Limb (tissue), 2 donors: ENCODE measurements at regions not wholly inside any gene's neighbourhood (a gene's known extent, or its start where the extent isn't known, plus 50 kb on each side); places are given as distances from the start of the nearest gene placed in this dataset.
"Not testable (repeated sequence)": the region's sequence is repeated elsewhere in the genome, so short reads cannot be mapped to it uniquely, and the experiment has no call there.

Experiments used
- DNase-seq, 2 donors: peaks; one replicate each; pipeline ENCODE4 v3.0.0-alpha.2; 2016; ENCODE audit errors: extremely low spot score in 2 of 2

DNA sequence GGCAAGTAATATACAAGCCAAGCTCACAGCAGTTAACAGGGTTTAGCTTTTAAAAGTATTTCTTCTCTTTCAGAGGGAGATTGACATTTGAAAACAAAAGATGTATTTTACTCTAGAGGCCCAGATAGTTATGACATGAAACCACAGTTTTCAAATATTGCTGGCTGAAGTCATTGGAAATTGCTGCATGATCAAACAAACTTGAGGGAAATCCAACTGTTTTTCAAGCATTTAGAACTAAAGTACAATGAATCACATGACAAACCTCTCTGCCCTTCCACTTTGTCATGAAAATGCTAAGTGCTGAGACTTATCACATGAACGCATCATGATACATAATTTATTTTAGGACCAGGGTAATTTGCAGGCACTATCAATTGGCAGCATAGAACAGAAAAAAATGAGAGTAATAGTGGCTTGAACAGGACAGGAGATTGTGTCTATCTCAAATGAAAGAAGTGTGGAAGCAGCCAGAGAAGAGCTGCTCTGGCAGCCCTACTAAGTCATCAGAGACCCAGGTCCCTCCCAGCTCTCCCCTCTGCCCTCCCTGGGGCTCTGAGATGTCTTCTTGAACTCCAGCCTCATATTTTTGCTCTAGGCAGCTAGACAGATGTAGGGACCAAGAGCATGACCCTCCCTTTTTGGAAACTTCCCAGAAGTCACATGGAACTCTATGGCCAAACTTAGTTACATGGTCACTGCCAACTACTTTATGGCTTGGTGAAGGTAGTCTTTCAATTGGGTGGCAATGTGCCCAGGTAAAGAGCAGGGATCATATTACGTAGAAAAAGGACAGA is 90.1 kb upstream of the PELI2 start:
- DNase-seq = no peak

DNA sequence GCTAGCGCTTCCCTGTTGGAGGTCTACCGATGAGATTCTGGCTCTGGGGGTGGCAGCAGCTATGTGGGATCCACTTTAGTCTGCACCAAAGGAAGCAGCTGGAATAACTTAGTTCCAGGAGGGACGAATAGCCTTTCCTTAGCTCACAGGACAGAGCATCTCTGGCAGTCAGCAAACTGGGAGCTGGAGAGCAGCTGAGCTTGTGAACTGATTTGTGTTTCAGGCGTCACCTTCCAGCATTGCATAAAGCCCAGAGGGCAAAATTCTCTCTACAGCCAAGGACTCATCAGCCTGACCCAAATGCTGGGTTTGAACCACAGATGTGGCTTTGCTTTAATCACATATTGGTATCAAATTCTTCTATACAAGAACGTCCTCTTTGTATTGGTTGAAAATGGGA is 81.9 kb upstream of the PELI2 start:
- DNase-seq = no peak

DNA sequence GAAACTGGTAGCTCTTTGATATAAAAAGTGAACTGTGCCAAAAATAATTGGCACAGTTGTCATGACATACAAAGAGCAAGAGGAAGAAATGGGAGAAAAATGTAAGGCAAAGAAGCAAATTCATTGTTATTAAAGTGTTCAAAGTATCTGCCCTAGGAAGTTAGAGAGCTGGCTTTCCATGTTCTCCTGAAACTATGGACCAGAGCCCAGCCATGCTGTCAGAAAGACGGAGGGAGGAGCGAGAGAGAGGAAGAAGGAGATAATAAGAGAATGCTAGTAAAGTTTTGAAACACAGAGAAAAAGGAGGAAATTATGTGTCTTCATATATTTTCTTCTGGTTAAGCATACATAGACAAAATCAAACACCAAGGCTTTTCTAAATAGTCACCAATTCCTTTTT is 78.1 kb upstream of the PELI2 start:
- no peak for DNase-seq

DNA sequence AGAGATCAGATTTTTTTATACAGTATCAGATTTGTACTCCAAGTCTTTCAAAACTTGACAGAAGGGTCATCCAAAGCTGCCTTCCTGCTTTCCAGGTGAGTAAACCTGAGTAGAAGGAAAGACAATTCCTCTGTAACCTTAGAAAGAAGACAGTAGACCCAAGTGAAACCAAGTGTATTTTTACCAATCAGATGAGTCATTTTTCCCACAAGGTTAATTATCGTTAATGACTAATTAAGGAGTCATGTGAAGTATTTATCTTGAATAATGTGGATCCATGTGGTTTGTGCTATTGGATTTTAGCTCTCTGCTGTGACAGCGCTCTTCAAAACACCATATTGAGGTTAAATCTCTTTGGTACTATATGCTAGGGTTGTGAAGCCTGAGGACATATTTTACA is 74.0 kb upstream of the PELI2 start:
- no peak for DNase-seq

DNA sequence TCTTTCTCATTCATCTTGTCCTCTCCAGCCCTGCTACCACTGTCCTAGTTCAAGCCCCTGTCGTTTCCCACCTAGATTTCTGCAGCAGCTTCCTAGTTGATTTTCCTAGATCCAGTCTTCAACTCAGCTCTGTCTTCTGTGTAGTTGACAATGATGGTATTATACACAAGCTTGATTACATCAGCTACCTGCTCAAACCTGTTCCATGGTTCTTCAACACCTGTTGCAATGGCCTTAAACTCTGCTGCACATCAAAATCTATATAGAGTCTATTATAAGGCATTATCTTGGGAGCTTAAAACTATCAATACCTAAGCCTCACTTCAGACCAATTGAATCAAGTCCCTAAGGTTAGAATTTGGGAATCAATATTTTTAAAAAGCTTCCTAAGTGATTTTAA is 71.7 kb upstream of the PELI2 start:
- DNase-seq = no peak

DNA sequence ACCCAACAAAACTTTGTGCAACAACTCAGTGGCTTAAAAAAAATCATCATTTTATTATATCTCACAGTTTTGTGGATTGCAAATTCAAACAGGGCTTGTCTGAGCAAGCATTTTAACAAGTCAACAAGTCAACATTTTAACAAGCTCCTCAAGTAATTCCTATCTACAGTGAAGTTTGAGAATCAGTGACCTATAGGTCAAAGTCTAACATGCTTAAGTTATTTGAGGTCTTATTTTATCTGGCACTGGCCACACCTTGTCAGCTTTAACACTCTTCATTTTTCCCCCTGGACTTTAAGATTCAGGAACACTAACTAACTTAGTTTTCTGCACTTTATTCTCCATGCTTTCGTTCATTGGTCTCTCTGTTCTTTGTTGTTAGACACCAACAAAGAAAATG is 71.2 kb upstream of the PELI2 start:
- no peak for DNase-seq

DNA sequence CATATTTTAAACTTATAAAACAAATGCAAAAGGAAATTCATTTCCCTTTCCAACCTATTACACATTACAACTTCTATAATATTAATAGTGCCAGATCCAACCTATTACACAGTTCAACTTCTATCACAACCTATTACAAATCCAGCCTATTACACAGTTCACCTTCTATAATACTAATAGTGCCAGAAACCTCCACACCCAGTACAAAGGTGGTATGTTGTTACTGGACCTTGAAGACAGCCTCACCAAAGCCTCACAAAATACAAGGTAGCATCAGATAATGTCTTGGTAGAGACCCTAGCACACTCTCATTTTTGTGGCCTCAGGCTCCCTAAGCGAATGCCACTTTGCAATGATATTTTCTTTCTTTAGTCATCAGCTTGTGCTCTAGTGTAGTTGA is 68.7 kb upstream of the PELI2 start:
- DNase-seq = no peak

DNA sequence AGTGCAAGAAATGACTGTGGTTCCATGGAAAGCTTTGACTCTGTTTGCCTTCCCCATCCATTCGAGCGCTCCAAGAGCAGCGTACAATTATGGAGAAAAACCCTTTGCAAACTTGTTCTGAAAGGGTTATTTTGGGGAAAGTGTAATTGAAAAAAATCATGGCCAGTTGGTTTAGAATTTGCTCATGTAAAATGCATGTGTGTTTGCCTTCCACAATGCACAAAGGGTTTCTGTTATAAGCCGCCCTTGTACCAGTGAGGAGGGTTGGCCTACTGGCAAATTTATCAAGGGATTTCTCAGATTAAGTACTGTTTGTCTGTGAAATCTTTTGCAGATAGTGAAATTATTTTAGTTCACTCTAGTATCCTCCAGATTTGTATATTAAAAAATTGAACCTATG is 62.7 kb upstream of the PELI2 start:
- no peak for DNase-seq

DNA sequence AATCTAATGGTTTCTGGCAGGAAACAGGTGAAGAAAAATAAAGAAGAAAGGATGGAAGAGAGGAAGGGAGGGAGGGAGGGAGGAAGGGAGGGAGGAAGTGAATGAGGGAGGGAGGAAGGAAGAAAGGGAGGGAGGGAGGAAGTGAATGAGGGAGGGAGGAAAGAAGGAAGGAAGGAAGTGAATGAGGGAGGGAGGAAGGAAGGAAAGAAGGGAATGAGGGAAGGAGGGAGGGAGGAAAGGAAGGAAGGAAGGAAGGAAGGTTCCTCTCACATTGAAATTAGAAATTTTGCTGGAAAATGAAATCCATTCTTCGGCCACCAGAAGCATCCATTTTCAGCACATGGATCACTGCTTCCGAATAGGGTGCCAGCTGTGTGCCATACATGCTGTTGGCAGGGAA is 62.2 kb upstream of the PELI2 start:
- no peak for DNase-seq

DNA sequence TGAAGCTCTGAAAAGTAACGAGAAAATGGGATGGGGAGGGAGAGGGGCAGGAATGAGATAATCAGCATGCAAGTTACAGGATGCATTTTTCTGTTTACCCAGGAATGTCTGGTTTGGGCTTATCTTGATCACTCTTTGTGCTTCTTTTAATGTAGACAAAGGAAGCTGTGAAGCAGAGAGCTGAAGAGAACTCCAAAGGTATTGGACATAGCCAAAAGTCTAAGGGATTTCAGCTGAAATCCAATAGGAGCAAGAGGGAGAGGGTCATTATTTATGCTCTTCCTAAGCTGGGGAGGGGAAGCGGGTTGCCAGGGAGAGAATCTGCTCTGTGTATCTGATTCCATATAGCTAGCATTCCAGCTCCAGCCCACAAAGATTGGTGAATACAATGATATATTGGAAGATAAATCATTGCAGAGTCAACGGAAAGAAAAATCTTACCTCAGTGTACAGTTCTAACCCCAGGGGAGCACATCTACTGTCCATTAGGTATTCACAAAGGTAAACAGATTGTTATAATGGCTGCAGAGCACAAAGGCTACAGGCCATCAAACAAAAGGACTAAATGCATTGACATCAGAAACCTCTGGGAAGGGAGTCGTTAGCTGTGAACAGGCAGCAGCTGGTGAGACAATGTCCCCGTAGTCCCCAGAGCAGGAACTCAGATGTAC is 61.0 kb upstream of the PELI2 start:
- no peak for DNase-seq

DNA sequence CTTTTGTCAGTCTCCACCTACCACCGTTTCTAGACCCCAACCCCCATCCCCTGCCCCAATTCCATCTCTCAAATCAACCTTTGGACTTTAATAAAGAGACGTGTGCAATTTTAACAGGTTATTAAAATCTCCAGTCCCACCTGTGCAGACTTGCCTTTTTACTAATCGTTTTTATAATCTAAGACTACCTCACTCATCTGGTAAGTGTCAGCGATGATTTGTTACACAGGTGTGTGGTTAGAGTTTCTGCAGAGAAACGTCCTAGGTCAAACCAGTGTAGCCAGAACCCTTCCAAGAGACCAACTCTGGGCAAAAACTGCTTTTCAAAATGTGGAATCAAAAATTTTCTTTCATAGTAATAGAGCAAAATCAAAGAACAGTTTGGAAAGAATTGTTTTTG is 60.4 kb upstream of the PELI2 start:
- no peak for DNase-seq

DNA sequence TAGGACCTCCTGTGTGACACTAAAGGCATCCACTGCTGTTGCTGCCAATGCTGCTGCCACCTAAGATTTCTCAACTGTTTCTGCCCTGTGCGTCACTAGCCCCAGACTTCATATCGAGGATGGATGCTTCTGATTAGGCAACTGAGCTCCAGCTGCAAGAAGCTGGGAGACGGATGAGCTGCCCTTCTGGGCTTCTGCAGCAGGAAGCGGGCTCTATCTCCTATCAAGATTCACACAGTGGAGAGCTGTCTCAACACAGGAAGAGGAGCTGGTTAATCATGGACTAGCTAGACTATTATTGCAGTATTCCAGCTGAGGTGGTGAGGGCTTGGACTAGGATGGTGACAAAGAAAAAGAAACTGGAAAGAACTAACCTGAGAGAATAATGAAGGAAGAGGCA is 59.2 kb upstream of the PELI2 start:
- no peak for DNase-seq

DNA sequence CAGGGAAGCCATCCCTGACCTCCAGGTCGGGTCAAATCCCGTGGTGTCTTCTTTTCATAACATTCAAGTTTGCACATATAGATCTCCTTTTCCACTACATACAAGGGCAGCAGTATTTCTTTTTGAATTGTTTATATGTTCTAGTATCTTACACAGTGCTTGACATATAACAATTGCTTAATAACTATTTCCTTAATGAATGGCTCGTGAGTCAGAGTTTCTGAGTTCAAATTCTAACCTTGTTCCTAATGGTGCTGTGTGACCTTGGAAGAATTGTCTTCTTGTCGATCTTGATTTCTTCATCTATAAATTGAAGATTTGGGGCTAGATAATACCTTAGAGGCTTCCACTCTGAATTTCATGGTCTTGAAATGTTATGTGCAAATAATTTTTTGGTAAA is 57.2 kb upstream of the PELI2 start:
- DNase-seq = no peak

DNA sequence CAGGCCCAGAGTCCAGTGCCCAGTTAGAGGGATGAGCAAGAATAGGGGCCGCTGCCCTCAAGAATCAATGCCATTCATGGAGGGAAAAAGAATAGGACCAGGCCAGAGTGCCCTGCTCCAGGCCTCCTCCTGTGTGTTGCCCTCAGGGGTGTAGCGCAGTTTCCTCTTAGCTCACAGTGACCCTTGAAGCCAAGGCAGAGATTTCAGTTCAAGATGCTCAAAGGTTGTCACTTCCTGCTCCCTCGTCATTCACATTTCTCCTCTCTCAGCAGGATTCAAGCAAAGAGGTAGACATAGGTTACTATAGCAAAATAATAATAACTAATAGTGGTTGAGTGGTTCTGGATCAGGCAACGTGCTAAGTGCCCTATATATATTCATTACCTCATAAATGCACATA is 55.1 kb upstream of the PELI2 start:
- DNase-seq = no peak

DNA sequence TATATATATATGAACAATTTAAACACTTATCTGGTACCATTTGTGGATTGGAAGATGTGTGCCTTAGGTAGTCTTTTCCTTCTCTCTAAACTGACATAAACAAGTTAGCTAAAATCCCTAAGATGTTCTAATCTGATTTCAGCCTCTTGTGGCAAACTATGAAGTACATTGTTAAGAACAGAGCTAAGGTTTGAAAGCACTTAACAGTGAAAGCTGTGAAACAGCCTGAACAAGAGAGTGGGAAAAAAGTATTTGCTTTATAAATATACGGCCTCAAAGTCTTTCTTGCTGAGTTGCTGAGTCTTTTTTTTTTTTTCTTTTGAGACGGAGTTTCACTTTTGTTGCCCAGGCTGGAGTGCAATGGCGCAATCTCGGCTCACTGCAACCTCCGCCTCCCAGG is 53.7 kb upstream of the PELI2 start:
- DNase-seq = no peak

DNA sequence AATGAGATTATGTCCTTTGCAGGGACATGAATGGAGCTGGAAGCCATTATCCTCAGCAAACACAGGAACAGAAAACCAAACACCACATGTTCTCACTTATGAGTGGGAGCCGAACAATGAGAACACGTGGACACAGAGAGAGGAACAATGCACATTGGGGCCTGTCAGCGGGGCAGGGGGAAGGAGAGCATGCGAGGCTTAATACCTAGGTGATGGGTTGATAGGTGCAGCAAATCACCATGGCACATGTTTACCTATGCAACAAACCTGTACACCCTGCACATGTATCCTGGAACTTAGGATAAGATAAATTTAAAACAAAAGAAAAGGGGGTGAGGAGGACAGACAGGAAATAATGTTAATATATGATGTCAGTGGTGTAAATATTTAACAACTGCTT is 53.0 kb upstream of the PELI2 start:
- DNase-seq = not testable (repeated sequence)

DNA sequence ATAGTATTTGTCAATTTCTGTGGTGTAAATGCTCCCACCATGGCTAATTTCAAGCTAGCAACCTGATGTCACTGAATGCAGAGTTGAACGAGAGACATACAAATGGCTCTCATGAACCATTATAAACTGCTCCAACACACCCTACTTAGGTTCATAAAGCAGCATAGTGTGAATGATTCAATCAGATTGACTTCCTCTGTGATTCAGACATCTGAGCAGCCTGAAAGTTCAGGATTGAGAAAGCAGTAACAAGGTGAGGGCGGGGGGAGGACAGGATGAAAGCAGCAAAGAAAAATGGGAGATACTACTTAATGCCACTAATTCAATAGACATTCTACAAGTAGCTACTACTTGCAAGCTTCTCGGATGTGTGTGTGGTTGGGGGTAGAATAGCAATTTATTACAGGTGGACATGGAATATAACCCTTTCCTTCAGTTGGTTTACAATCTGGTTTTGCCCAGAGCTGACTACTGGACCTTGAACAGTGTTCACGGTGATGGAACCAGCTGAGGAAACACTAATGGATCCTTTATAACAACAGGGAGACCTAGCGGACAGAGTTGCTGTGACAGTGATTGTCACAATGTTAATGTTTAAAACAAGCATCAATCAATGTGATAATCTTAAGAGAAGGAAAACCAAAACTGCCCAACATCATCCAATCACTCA is 52.5 kb upstream of the PELI2 start:
- DNase-seq = no peak
